OCI-LY7 (cell line): ENCODE measurements at regions not wholly inside any gene's neighbourhood (a gene's known extent, or its start where the extent isn't known, plus 50 kb on each side); places are given as distances from the start of the nearest gene placed in this dataset.

Experiments used
- BruUV-seq: library from RNA; stranded (reverse); fragments of 400-500 nt; replicated peaks from 2 replicates; lab custom pipeline; 2021; lab: Mats Ljungman, UMichigan
- CTCF ChIA-PET: fragments of 300-600 bp; sonication (Branson Sonifier 250); formaldehyde crosslinking; loops from one replicate; lab custom pipeline; 2022; ENCODE audit warnings: antibody characterized with exemption; ENCODE audit not compliant: unreplicated experiment; lab: Charles Lee
- POLR2A ChIA-PET: fragments of 300-600 bp; sonication (Branson Sonifier 250); formaldehyde crosslinking; loops from one replicate; lab custom pipeline; 2022; ENCODE audit warnings: antibody characterized with exemption; lab: Charles Lee
- DNase-seq: peaks from one replicate; pipeline ENCODE4 v3.0.0-alpha.2; 2015; ENCODE audit warnings: low spot score
- H2AFZ ChIP-seq: fragments of 200-600 bp; sonication (generic), shearing (Covaris generic); 2 replicates; pipeline ENCODE4 v1.6.1; 2014; ENCODE audit warnings: mild to moderate bottlenecking, antibody characterized with exemption, low read length, moderate library complexity
- H3K27ac ChIP-seq: fragments of 200-600 bp; sonication (generic); 2 replicates; pipeline ENCODE4 v1.5.1; 2014; ENCODE audit warnings: mixed run types, low read depth, mild to moderate bottlenecking, moderate library complexity, low read length, inconsistent platforms; ENCODE audit not compliant: poor library complexity, severe bottlenecking
- H3K36me3 ChIP-seq: fragments of 200-600 bp; sonication (generic); 2 replicates; pipeline ENCODE4 v1.6.1; 2014; ENCODE audit warnings: mild to moderate bottlenecking, antibody characterized with exemption, low read length, moderate library complexity, mixed read lengths; ENCODE audit not compliant: insufficient read depth
- H3K4me1 ChIP-seq: fragments of 200-600 bp; sonication (generic); 2 replicates; pipeline ENCODE4 v1.5.1; 2014; ENCODE audit warnings: mild to moderate bottlenecking, low read length; ENCODE audit not compliant: insufficient read depth, poor library complexity, severe bottlenecking
- H3K4me2 ChIP-seq: fragments of 200-600 bp; sonication (generic); 2 replicates; pipeline ENCODE4 v1.6.1; 2014; ENCODE audit warnings: mild to moderate bottlenecking, low read length
- H3K4me3 ChIP-seq: fragments of 200-600 bp; sonication (generic); 2 replicates; pipeline ENCODE4 v1.5.1; 2014; ENCODE audit warnings: mild to moderate bottlenecking, low read depth, low read length; ENCODE audit not compliant: poor library complexity, severe bottlenecking
- H3K79me2 ChIP-seq: fragments of 200-600 bp; sonication (generic); 2 replicates; pipeline ENCODE4 v1.6.1; 2016; ENCODE audit warnings: low read depth, mild to moderate bottlenecking, low read length, moderate library complexity, mixed read lengths; ENCODE audit not compliant: insufficient read depth
- H3K9me2 ChIP-seq: fragments of 200-600 bp; sonication (generic); 2 replicates; pipeline ENCODE4 v1.6.1; 2016; ENCODE audit warnings: mild to moderate bottlenecking, low read length, mixed read lengths; ENCODE audit not compliant: insufficient read depth
- H3K9me3 ChIP-seq: fragments of 200-600 bp; sonication (generic); 2 replicates; pipeline ENCODE4 v1.6.1; 2014; ENCODE audit warnings: mild to moderate bottlenecking, mixed run types, low read length, mixed read lengths
- H4K20me1 ChIP-seq: fragments of 200-600 bp; sonication (generic); 2 replicates; pipeline ENCODE4 v1.6.1; 2014; ENCODE audit warnings: mild to moderate bottlenecking, antibody characterized with exemption, low read length, moderate library complexity, mixed read lengths; ENCODE audit not compliant: insufficient read depth
- CTCF ChIP-seq: fragments of 200-600 bp; sonication (generic); conservative IDR thresholded peaks from 2 replicates; pipeline ENCODE4 v1.5.1; 2014; ENCODE audit warnings: mild to moderate bottlenecking, antibody characterized with exemption, low read length, moderate library complexity, mixed read lengths
- EZH2phosphoT487 ChIP-seq: fragments of 200-600 bp; sonication (generic); IDR thresholded peaks from 2 replicates; pipeline ENCODE4 v1.6.1; 2018; ENCODE audit warnings: low read depth, borderline replicate concordance, mild to moderate bottlenecking, mixed run types, antibody characterized with exemption, low read length, moderate library complexity, mixed read lengths
- intact Hi-C: fragments of 100-400 bp; cut with micrococcal nuclease; formaldehyde crosslinking; loops from one replicate; pipeline ENCODE4 v1.10.0; 2022; ENCODE audit not compliant: unreplicated experiment

DNA sequence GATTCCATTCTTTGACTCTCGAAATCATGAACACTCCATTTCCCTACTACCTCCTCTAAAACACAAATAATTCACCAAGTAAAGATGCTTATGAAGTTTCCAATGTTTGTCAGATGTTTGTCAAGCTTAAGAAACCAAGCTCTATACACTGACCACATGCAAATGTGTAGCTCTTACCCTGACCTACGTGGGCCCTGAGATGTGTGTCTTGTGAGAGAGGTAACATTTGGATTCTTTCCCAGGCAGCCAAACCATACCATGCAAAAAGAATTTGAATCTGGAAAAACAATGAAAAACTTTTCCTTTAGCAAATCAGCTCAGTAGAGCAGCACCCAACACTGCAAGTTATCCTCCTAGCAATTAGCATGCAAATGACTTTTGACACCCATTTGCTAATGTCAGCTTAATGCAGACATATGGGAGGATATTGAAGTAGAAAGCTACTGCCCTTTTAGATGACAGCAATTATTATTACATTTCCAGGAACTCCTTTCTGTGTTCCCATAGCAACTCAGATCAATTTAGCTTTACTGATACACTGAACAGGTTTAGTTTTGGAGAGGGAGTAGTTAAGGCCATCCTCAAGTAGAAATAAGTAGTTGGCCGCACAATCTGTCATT, 83.2 kb upstream of the RGS4 start:
- Histone ChIP-seq H3K9me3 (no peaks in the 10 kb centered on the region), H3K79me2 (no peaks in the 10 kb centered on the region), H3K27ac (no peak overlapping the region), H3K9me2 (no peaks in the 10 kb centered on the region), H2AFZ (no peak overlapping the region), H3K4me3 (no peak overlapping the region), H4K20me1 (no peaks in the 10 kb centered on the region; the same call in 1 of the 2 replicates), H3K36me3 (no peaks in the 10 kb centered on the region), H3K4me1 (no peaks in the 10 kb centered on the region), H3K4me2 (no peak overlapping the region)
- intact Hi-C loops = no loop called here
- POLR2A ChIA-PET = interaction anchor here (0.7 kb wide), 1 partner anchor 9 kb away, joined by 3 read pairs; no protein-coding TSS in a partner anchor
- no TSS peak for BruUV-seq
- TF ChIP-seq CTCF = no peak
- TF ChIP-seq EZH2phosphoT487 = no peak
- no peak for DNase-seq
- CTCF ChIA-PET = no interaction called here

GRCh38 chr1:162984699-162985098, 84.5 kb upstream of the RGS4 start:
- Histone ChIP-seq H3K27ac (no peak overlapping the region), H3K79me2 (no peaks in the 10 kb centered on the region), H3K4me3 (no peak overlapping the region), H3K9me2 (no peaks in the 10 kb centered on the region), H3K36me3 (no peaks in the 10 kb centered on the region), H3K4me1 (no peaks in the 10 kb centered on the region), H3K4me2 (no peak overlapping the region), H4K20me1 (no peaks in the 10 kb centered on the region; the same call in 1 of the 2 replicates), H2AFZ (no peak overlapping the region), H3K9me3 (no peaks in the 10 kb centered on the region)
- no peak for TF ChIP-seq CTCF
- no peak for TF ChIP-seq EZH2phosphoT487
- DNase-seq = no peak
- ChIA-PET CTCF (no interaction called here), POLR2A (no interaction called here)
- BruUV-seq = no TSS peak
- intact Hi-C loops = no loop called here

GRCh38 chr1:162983671-162984425, 85.3 kb upstream of the RGS4 start:
- H3K79me2 ChIP-seq = no peaks in the 10 kb centered on the region
- no peak for DNase-seq
- CTCF ChIA-PET = no interaction called here
- no peak overlapping the region for H2AFZ ChIP-seq
- POLR2A ChIA-PET = interaction anchor here (0.6 kb wide), 1 partner anchor 253 kb away, joined by 3 read pairs; no protein-coding TSS in a partner anchor
- intact Hi-C loops = no loop called here
- H4K20me1 ChIP-seq = no peaks in the 10 kb centered on the region; the same call in 1 of the 2 replicates
- H3K4me2 ChIP-seq = no peak overlapping the region
- no peaks in the 10 kb centered on the region for H3K36me3 ChIP-seq
- no peak for TF ChIP-seq EZH2phosphoT487
- no peak overlapping the region for H3K4me3 ChIP-seq
- H3K4me1 ChIP-seq = no peaks in the 10 kb centered on the region
- H3K9me2 ChIP-seq = no peaks in the 10 kb centered on the region
- H3K27ac ChIP-seq = no peak overlapping the region
- H3K9me3 ChIP-seq = no peaks in the 10 kb centered on the region
- no TSS peak for BruUV-seq
